IgD-negative memory B cell (primary cell): ENCODE measurements at regions not wholly inside any gene's neighbourhood (a gene's known extent, or its start where the extent isn't known, plus 50 kb on each side); places are given as distances from the start of the nearest gene placed in this dataset.
A peak's percentile ranks its signal among the peaks of the same experiment; 100 is the strongest.
"Not testable (repeated sequence)": the region's sequence is repeated elsewhere in the genome, so short reads cannot be mapped to it uniquely, and the experiment has no call there.

Experiments used
- H3K27ac Mint-ChIP-seq, 3 donors: one replicate each; pipeline ENCODE4 v1.8.0; 2020 to 2022; ENCODE audit warnings: mild to moderate bottlenecking in 3 of 3, mixed read lengths in 3 of 3, moderate library complexity in 1 of 3
- H3K27me3 Mint-ChIP-seq: one replicate; pipeline ENCODE4 v1.8.0; 2021; ENCODE audit warnings: mixed read lengths
- H3K36me3 Mint-ChIP-seq: one replicate; pipeline ENCODE4 v1.8.0; 2020; ENCODE audit warnings: mild to moderate bottlenecking, mixed read lengths
- H3K4me1 Mint-ChIP-seq, 3 donors: one replicate each; pipeline ENCODE4 v1.8.0; 2020 to 2022; ENCODE audit warnings: mixed read lengths in 3 of 3, mild to moderate bottlenecking in 1 of 3
- H3K4me3 Mint-ChIP-seq, 4 donors: one replicate each; pipeline ENCODE4 v1.8.0; 2020 to 2022; ENCODE audit warnings: mild to moderate bottlenecking in 4 of 4, mixed read lengths in 4 of 4, moderate library complexity in 3 of 4
- H3K9me3 Mint-ChIP-seq, 3 donors: one replicate each; pipeline ENCODE4 v1.8.0; 2020 to 2021; ENCODE audit warnings: mixed read lengths in 3 of 3, mild to moderate bottlenecking in 1 of 3

GRCh38 chr4:126396703-126397102 is 1081.9 kb downstream of the FAT4 start:
- no peak overlapping the region for H3K4me3 Mint-ChIP-seq
- H3K27ac Mint-ChIP-seq = no peak overlapping the region
- no peaks in the 10 kb centered on the region for H3K27me3 Mint-ChIP-seq
- no peaks in the 10 kb centered on the region for H3K4me1 Mint-ChIP-seq
- H3K36me3 Mint-ChIP-seq = no peaks in the 10 kb centered on the region
- H3K9me3 Mint-ChIP-seq = peaks cover 3 to 10% (median 7%) of the 10 kb centered on the region in 3 donors

- H3K27ac Mint-ChIP-seq = no peak overlapping the region
Observed at GRCh38 chr4:126404549-126404948, 1089.8 kb downstream of the FAT4 start.

GRCh38 chr4:126405369-126405982 is 1090.7 kb downstream of the FAT4 start:
- H3K4me1 Mint-ChIP-seq = no peaks in the 10 kb centered on the region
- no peaks in the 10 kb centered on the region for H3K27me3 Mint-ChIP-seq
- peaks cover 0 to 9% (median 4%) of the 10 kb centered on the region in 3 donors for H3K9me3 Mint-ChIP-seq
- no peak overlapping the region for H3K27ac Mint-ChIP-seq
- no peak overlapping the region for H3K4me3 Mint-ChIP-seq
- H3K36me3 Mint-ChIP-seq = no peaks in the 10 kb centered on the region

More at GRCh38 chr4:126404549-126404948, 1089.8 kb downstream of the FAT4 start:
- Mint-ChIP-seq H3K36me3 (no peaks in the 10 kb centered on the region), H3K27me3 (no peaks in the 10 kb centered on the region), H3K4me1 (no peaks in the 10 kb centered on the region), H3K9me3 (peaks cover 0 to 8% (median 3%) of the 10 kb centered on the region in 3 donors), H3K4me3 (no peak overlapping the region)

GRCh38 chr4:126409746-126410145 is 1095.0 kb downstream of the FAT4 start:
- peak overlapping the region in 1 of 3 donors; percentile 63 for H3K27ac Mint-ChIP-seq
- H3K4me3 Mint-ChIP-seq = no peak overlapping the region
- no peaks in the 10 kb centered on the region for H3K4me1 Mint-ChIP-seq
- H3K36me3 Mint-ChIP-seq = peaks cover 2% of the 10 kb centered on the region
- peaks cover 3 to 20% (median 6%) of the 10 kb centered on the region in 3 donors for H3K9me3 Mint-ChIP-seq
- H3K27me3 Mint-ChIP-seq = no peaks in the 10 kb centered on the region

GRCh38 chr4:126411047-126411446 is 1096.3 kb downstream of the FAT4 start:
- H3K27me3 Mint-ChIP-seq = no peaks in the 10 kb centered on the region
- no peaks in the 10 kb centered on the region for H3K4me1 Mint-ChIP-seq
- H3K36me3 Mint-ChIP-seq = peaks cover 2% of the 10 kb centered on the region
- H3K9me3 Mint-ChIP-seq = peaks cover 3 to 20% (median 6%) of the 10 kb centered on the region in 3 donors
- no peak overlapping the region for H3K4me3 Mint-ChIP-seq
- no peak overlapping the region for H3K27ac Mint-ChIP-seq

- H3K27ac Mint-ChIP-seq, H3K4me1 Mint-ChIP-seq, H3K36me3 Mint-ChIP-seq, H3K4me3 Mint-ChIP-seq, H3K27me3 Mint-ChIP-seq: not testable (repeated sequence)
- H3K9me3 Mint-ChIP-seq = peaks cover 3 to 20% (median 4%) of the 10 kb centered on the region in 3 donors
Observed at GRCh38 chr4:126412310-126412709, 1097.6 kb downstream of the FAT4 start.

- Mint-ChIP-seq H3K36me3 (peaks cover 2% of the 10 kb centered on the region), H3K9me3 (peaks cover 3 to 16% (median 7%) of the 10 kb centered on the region in 3 donors), H3K4me1 (no peaks in the 10 kb centered on the region), H3K27me3 (no peaks in the 10 kb centered on the region), H3K27ac (no peak overlapping the region), H3K4me3 (no peak overlapping the region)
Observed at GRCh38 chr4:126414741-126415140, 1100.0 kb downstream of the FAT4 start.

GRCh38 chr4:126419266-126419665 is 1104.5 kb downstream of the FAT4 start:
- peaks cover 2% of the 10 kb centered on the region for H3K36me3 Mint-ChIP-seq
- no peaks in the 10 kb centered on the region for H3K4me1 Mint-ChIP-seq
- no peak overlapping the region for H3K4me3 Mint-ChIP-seq
- no peaks in the 10 kb centered on the region for H3K27me3 Mint-ChIP-seq
- H3K27ac Mint-ChIP-seq = no peak overlapping the region
- peaks cover 4 to 10% (median 5%) of the 10 kb centered on the region in 3 donors for H3K9me3 Mint-ChIP-seq

GRCh38 chr4:126427853-126428252 is 1113.1 kb downstream of the FAT4 start:
- Mint-ChIP-seq H3K27ac (no peak overlapping the region), H3K9me3 (peaks cover 2 to 14% (median 3%) of the 10 kb centered on the region in 3 donors), H3K4me1 (peaks cover 0 to 2% (median 0%) of the 10 kb centered on the region in 3 donors), H3K27me3 (no peaks in the 10 kb centered on the region), H3K4me3 (no peak overlapping the region), H3K36me3 (no peaks in the 10 kb centered on the region)

GRCh38 chr4:126431049-126431448 is 1116.3 kb downstream of the FAT4 start:
- Mint-ChIP-seq H3K27ac (no peak overlapping the region), H3K27me3 (no peaks in the 10 kb centered on the region)

GRCh38 chr4:126435491-126435890 is 1120.7 kb downstream of the FAT4 start:
- no peaks in the 10 kb centered on the region for H3K36me3 Mint-ChIP-seq
- no peak overlapping the region for H3K4me3 Mint-ChIP-seq
- H3K27ac Mint-ChIP-seq = no peak overlapping the region
- peaks cover 0 to 1% (median 0%) of the 10 kb centered on the region in 3 donors for H3K4me1 Mint-ChIP-seq
- no peaks in the 10 kb centered on the region for H3K27me3 Mint-ChIP-seq
- H3K9me3 Mint-ChIP-seq = peaks cover 0 to 7% (median 6%) of the 10 kb centered on the region in 3 donors

More at GRCh38 chr4:126431049-126431448, 1116.3 kb downstream of the FAT4 start:
- Mint-ChIP-seq H3K36me3 (no peaks in the 10 kb centered on the region), H3K9me3 (peaks cover 0 to 13% (median 2%) of the 10 kb centered on the region in 3 donors), H3K4me3 (no peak overlapping the region), H3K4me1 (peaks cover 0 to 2% (median 0%) of the 10 kb centered on the region in 3 donors)

- H3K4me3 Mint-ChIP-seq = no peak overlapping the region
- H3K4me1 Mint-ChIP-seq = no peaks in the 10 kb centered on the region
- no peaks in the 10 kb centered on the region for H3K27me3 Mint-ChIP-seq
- H3K27ac Mint-ChIP-seq = no peak overlapping the region
- H3K36me3 Mint-ChIP-seq = no peaks in the 10 kb centered on the region
- peaks cover 3 to 12% (median 11%) of the 10 kb centered on the region in 3 donors for H3K9me3 Mint-ChIP-seq
Observed at GRCh38 chr4:126440297-126440696, 1125.5 kb downstream of the FAT4 start.

- H3K27ac Mint-ChIP-seq = no peak overlapping the region
- no peaks in the 10 kb centered on the region for H3K36me3 Mint-ChIP-seq
- H3K4me3 Mint-ChIP-seq = no peak overlapping the region
- H3K9me3 Mint-ChIP-seq = peaks cover 3 to 10% (median 9%) of the 10 kb centered on the region in 3 donors
- H3K27me3 Mint-ChIP-seq = no peaks in the 10 kb centered on the region
- H3K4me1 Mint-ChIP-seq = no peaks in the 10 kb centered on the region
Observed at GRCh38 chr4:126441173-126442035, 1126.6 kb downstream of the FAT4 start.

- H3K27me3 Mint-ChIP-seq = no peaks in the 10 kb centered on the region
- no peaks in the 10 kb centered on the region for H3K4me1 Mint-ChIP-seq
- no peak overlapping the region for H3K27ac Mint-ChIP-seq
- H3K4me3 Mint-ChIP-seq = no peak overlapping the region
- H3K9me3 Mint-ChIP-seq = peaks cover 7 to 13% (median 9%) of the 10 kb centered on the region in 3 donors
- no peaks in the 10 kb centered on the region for H3K36me3 Mint-ChIP-seq
Observed at GRCh38 chr4:126445596-126445995, 1130.8 kb downstream of the FAT4 start.

- no peak overlapping the region for H3K4me3 Mint-ChIP-seq
- H3K36me3 Mint-ChIP-seq = no peaks in the 10 kb centered on the region
- H3K9me3 Mint-ChIP-seq = peaks cover 7 to 13% (median 12%) of the 10 kb centered on the region in 3 donors
- no peaks in the 10 kb centered on the region for H3K4me1 Mint-ChIP-seq
- H3K27me3 Mint-ChIP-seq = no peaks in the 10 kb centered on the region
- no peak overlapping the region for H3K27ac Mint-ChIP-seq
Observed at GRCh38 chr4:126446917-126447316, 1132.2 kb downstream of the FAT4 start.
